Smooth muscle cell (in vitro differentiated cells): ENCODE measurements at regions not wholly inside any gene's neighbourhood (a gene's known extent, or its start where the extent isn't known, plus 50 kb on each side); places are given as distances from the start of the nearest gene placed in this dataset.

ENCODE experiments used
- DNase-seq: peaks from one replicate; lab custom pipeline; 2025; ENCODE audit not compliant: unreplicated experiment; lab: John Stamatoyannopoulos, UW
- H2AFZ ChIP-seq: fragments of 200-600 bp; sonication (generic); 2 replicates; pipeline ENCODE4 v1.6.0; 2016; ENCODE audit warnings: antibody characterized with exemption, low read depth, mild to moderate bottlenecking
- H3F3A ChIP-seq: fragments of 200-600 bp; sonication (generic); 2 replicates; pipeline ENCODE4 v1.6.0; 2017; ENCODE audit warnings: antibody characterized with exemption, low read depth
- H3K27ac ChIP-seq: fragments of 200-600 bp; sonication (generic); 2 replicates; pipeline ENCODE4 v1.5.1; 2016; ENCODE audit warnings: low read depth, mild to moderate bottlenecking
- H3K27me3 ChIP-seq: fragments of 200-600 bp; sonication (generic); 2 replicates; pipeline ENCODE4 v1.6.1; 2016; ENCODE audit warnings: low read depth, mild to moderate bottlenecking
- H3K36me3 ChIP-seq: fragments of 200-600 bp; sonication (generic); 2 replicates; pipeline ENCODE4 v1.5.1; 2016; ENCODE audit warnings: low read depth
- H3K4me1 ChIP-seq: fragments of 200-600 bp; sonication (generic); 2 replicates; pipeline ENCODE4 v1.5.1; 2016; ENCODE audit warnings: low read depth
- H3K4me2 ChIP-seq: fragments of 200-600 bp; sonication (generic); 2 replicates; pipeline ENCODE4 v1.6.0; 2016; ENCODE audit warnings: mild to moderate bottlenecking
- H3K4me3 ChIP-seq: fragments of 200-600 bp; sonication (generic); 2 replicates; pipeline ENCODE4 v1.5.1; 2016; ENCODE audit warnings: mild to moderate bottlenecking
- H3K79me2 ChIP-seq: fragments of 200-600 bp; sonication (generic); 2 replicates; pipeline ENCODE4 v1.6.0; 2016; ENCODE audit warnings: low read depth, mild to moderate bottlenecking
- H3K9ac ChIP-seq: fragments of 200-600 bp; sonication (generic); 2 replicates; pipeline ENCODE4 v1.6.0; 2016; ENCODE audit warnings: low read depth
- H3K9me3 ChIP-seq: fragments of 200-600 bp; sonication (generic); replicated peaks from 2 replicates; pipeline ENCODE4 v1.5.1; 2016; ENCODE audit warnings: low read depth
- H4K20me1 ChIP-seq: fragments of 200-600 bp; sonication (generic); 2 replicates; pipeline ENCODE4 v1.6.0; 2016; ENCODE audit warnings: low read depth
- WGBS: methylation state at CpG from one replicate; pipeline ENCODE4 v1.1.7; 2016; ENCODE audit warnings: low lambda C conversion rate; 5-methylcytosine and 5-hydroxymethylcytosine counted together
- TF ChIP-seq, protein P1 (sequence below): fragments of 200-600 bp; sonication (generic); IDR thresholded peaks from 2 replicates; pipeline ENCODE4 v1.5.1; 2017; ENCODE audit warnings: borderline replicate concordance, mild to moderate bottlenecking, antibody characterized with exemption; ENCODE audit not compliant: insufficient read depth, poor library complexity, severe bottlenecking

DNA sequence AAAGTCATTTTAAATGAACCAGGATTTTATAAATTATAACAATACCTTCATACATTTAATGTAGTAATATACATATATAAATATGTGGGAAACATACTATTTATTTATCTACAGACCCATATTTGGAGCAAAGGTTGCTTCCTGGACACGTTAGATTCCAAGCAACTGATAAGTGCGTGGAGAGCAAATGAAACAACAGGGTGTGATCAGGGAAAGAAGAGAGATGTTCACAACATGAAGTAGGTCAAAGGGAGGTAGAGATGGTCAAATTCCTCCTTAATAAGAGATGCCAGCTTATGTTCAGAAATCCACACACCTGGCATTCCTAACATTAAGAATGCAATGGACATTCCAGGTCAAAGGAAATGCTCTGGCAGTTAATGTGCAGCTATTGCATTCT is 53.1 kb upstream of the HPGD start:
- WGBS, result 91% methylated on average over 2 of the region's 2 CpGs
- H3K9ac ChIP-seq, result no peak overlapping the region

More for the DNA sequence above, 53.1 kb upstream of the HPGD start:
- DNase-seq, result no peak
- no peaks in the 10 kb centered on the region for H4K20me1 ChIP-seq
- no peaks in the 10 kb centered on the region for H3K9me3 ChIP-seq
- TF ChIP-seq, protein P1, sequence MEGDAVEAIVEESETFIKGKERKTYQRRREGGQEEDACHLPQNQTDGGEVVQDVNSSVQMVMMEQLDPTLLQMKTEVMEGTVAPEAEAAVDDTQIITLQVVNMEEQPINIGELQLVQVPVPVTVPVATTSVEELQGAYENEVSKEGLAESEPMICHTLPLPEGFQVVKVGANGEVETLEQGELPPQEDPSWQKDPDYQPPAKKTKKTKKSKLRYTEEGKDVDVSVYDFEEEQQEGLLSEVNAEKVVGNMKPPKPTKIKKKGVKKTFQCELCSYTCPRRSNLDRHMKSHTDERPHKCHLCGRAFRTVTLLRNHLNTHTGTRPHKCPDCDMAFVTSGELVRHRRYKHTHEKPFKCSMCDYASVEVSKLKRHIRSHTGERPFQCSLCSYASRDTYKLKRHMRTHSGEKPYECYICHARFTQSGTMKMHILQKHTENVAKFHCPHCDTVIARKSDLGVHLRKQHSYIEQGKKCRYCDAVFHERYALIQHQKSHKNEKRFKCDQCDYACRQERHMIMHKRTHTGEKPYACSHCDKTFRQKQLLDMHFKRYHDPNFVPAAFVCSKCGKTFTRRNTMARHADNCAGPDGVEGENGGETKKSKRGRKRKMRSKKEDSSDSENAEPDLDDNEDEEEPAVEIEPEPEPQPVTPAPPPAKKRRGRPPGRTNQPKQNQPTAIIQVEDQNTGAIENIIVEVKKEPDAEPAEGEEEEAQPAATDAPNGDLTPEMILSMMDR, result no peak
- H3K4me2 ChIP-seq, result no peak overlapping the region
- no peak overlapping the region for H3K27ac ChIP-seq
- no peak overlapping the region for H2AFZ ChIP-seq
- no peaks in the 10 kb centered on the region for H3K36me3 ChIP-seq
- no peak overlapping the region for H3K4me3 ChIP-seq
- no peaks in the 10 kb centered on the region for H3K4me1 ChIP-seq
- H3F3A ChIP-seq, result peaks cover 4% of the 10 kb centered on the region
- H3K79me2 ChIP-seq, result no peaks in the 10 kb centered on the region
- H3K27me3 ChIP-seq, result no peaks in the 10 kb centered on the region
